A673 (cell line): ENCODE measurements at regions not wholly inside any gene's neighbourhood (a gene's known extent, or its start where the extent isn't known, plus 50 kb on each side); places are given as distances from the start of the nearest gene placed in this dataset.

Source experiments
- BruUV-seq: library from RNA; stranded (reverse); fragments of 400-500 nt; replicated peaks from 2 replicates; lab custom pipeline; 2021; lab: Mats Ljungman, UMichigan
- CTCF ChIA-PET: fragments of 300-600 bp; sonication (Branson Sonifier 250); formaldehyde crosslinking; loops from one replicate; lab custom pipeline; 2022; ENCODE audit warnings: antibody characterized with exemption; lab: Charles Lee
- POLR2A ChIA-PET: fragments of 300-600 bp; sonication (Branson Sonifier 250); formaldehyde crosslinking; loops from one replicate; lab custom pipeline; 2022; ENCODE audit warnings: antibody characterized with exemption; ENCODE audit not compliant: low non-redundant PET; lab: Charles Lee
- DNase-seq: peaks from one replicate; pipeline ENCODE4 v3.0.0-alpha.2; 2015; ENCODE audit warnings: low spot score
- H3K27ac ChIP-seq: fragments of 200-600 bp; sonication (generic); 2 replicates; pipeline ENCODE4 v1.5.1; 2016; ENCODE audit warnings: mixed run types, low read depth, mild to moderate bottlenecking, mixed read lengths, antibody characterized with exemption, low read length; ENCODE audit not compliant: poor library complexity, severe bottlenecking
- H3K27me3 ChIP-seq: fragments of 200-600 bp; sonication (generic); replicated peaks from 2 replicates; pipeline ENCODE4 v1.6.1; 2017; ENCODE audit warnings: mixed run types, low read depth, mild to moderate bottlenecking, mixed read lengths, antibody characterized with exemption, low read length; ENCODE audit not compliant: insufficient read depth, poor library complexity
- H3K36me3 ChIP-seq: fragments of 200-600 bp; sonication (generic); 2 replicates; pipeline ENCODE4 v1.6.1; 2016; ENCODE audit warnings: mixed run types, mild to moderate bottlenecking, mixed read lengths, antibody characterized with exemption, low read length; ENCODE audit not compliant: insufficient read depth, poor library complexity, severe bottlenecking
- H3K4me1 ChIP-seq: fragments of 200-600 bp; sonication (generic); 2 replicates; pipeline ENCODE4 v1.6.1; 2017; ENCODE audit warnings: mixed run types, mild to moderate bottlenecking, mixed read lengths, antibody characterized with exemption, low read length; ENCODE audit not compliant: insufficient read depth, poor library complexity, severe bottlenecking
- H3K4me3 ChIP-seq: fragments of 200-600 bp; sonication (generic); 2 replicates; pipeline ENCODE4 v1.5.1; 2016; ENCODE audit warnings: low read depth, mixed run types, mild to moderate bottlenecking, mixed read lengths, low read length; ENCODE audit not compliant: poor library complexity, severe bottlenecking
- H3K9me3 ChIP-seq: fragments of 200-600 bp; sonication (generic); 2 replicates; pipeline ENCODE4 v1.6.1; 2016; ENCODE audit warnings: mixed run types, low read depth, mild to moderate bottlenecking, mixed read lengths, antibody characterized with exemption, low read length; ENCODE audit not compliant: poor library complexity, severe bottlenecking
- CTCF ChIP-seq: fragments of 300-800, 200-600 bp; sonication (generic); conservative IDR thresholded peaks from 2 replicates; pipeline ENCODE4 v1.5.1; 2017; ENCODE audit warnings: low read depth, mild to moderate bottlenecking, antibody characterized with exemption, low read length, moderate library complexity, mixed read lengths
- EZH2 ChIP-seq: fragments of 200-600 bp; sonication (generic); IDR thresholded peaks from 2 replicates; pipeline ENCODE4 v1.6.1; 2017; ENCODE audit warnings: borderline replicate concordance, low read depth, mild to moderate bottlenecking, mixed read lengths, antibody characterized with exemption, low read length; ENCODE audit not compliant: poor library complexity, severe bottlenecking
- intact Hi-C: fragments of 100-400 bp; cut with micrococcal nuclease; formaldehyde crosslinking; loops from one replicate; pipeline ENCODE4 v1.10.0; 2022; ENCODE audit not compliant: unreplicated experiment

GRCh38 chr9:636931-637591, 204.4 kb upstream of the DMRT1 start:
- no peaks in the 10 kb centered on the region for H3K4me1 ChIP-seq
- H3K36me3 ChIP-seq, result no peaks in the 10 kb centered on the region
- ChIA-PET POLR2A (no interaction called here), CTCF (no interaction called here)
- H3K9me3 ChIP-seq, result no peaks in the 10 kb centered on the region
- no peak overlapping the region for H3K4me3 ChIP-seq
- intact Hi-C loops, result no loop called here
- DNase-seq, result no peak
- no TSS peak for BruUV-seq
- no peak overlapping the region for H3K27ac ChIP-seq
- TF ChIP-seq EZH2, result no peak
- no peak for TF ChIP-seq CTCF
- no peaks in the 10 kb centered on the region for H3K27me3 ChIP-seq

- BruUV-seq, result no TSS peak
Observed at GRCh38 chr9:638152-638551, 203.3 kb upstream of the DMRT1 start.

GRCh38 chr9:642014-642413, 199.5 kb upstream of the DMRT1 start:
- Histone ChIP-seq H3K36me3 (no peaks in the 10 kb centered on the region), H3K4me3 (no peak overlapping the region), H3K9me3 (no peaks in the 10 kb centered on the region), H3K27ac (no peak overlapping the region), H3K27me3 (no peaks in the 10 kb centered on the region), H3K4me1 (no peaks in the 10 kb centered on the region)
- intact Hi-C loops, result no loop called here
- DNase-seq, result no peak
- ChIA-PET POLR2A (no interaction called here), CTCF (no interaction called here)
- BruUV-seq, result no TSS peak
- TF ChIP-seq EZH2 (no peak), CTCF (no peak)

More at GRCh38 chr9:638152-638551, 203.3 kb upstream of the DMRT1 start:
- intact Hi-C loops, result no loop called here
- Histone ChIP-seq H3K27me3 (no peaks in the 10 kb centered on the region), H3K4me3 (no peak overlapping the region), H3K36me3 (no peaks in the 10 kb centered on the region), H3K9me3 (no peaks in the 10 kb centered on the region), H3K27ac (no peak overlapping the region), H3K4me1 (no peaks in the 10 kb centered on the region)
- CTCF ChIA-PET, result no interaction called here
- TF ChIP-seq CTCF (no peak), EZH2 (no peak)
- POLR2A ChIA-PET, result no interaction called here
- DNase-seq, result no peak
